K562 (cell line): ENCODE measurements at regions not wholly inside any gene's neighbourhood (a gene's known extent, or its start where the extent isn't known, plus 50 kb on each side); places are given as distances from the start of the nearest gene placed in this dataset.

ENCODE experiments used
- ATAC-seq: fragments of 200-7000 bp; cut with Tn5 transposase; 3 replicates; pipeline ENCODE4 v1.9.1; 2020; ENCODE audit warnings: moderate library complexity
- BruUV-seq: library from RNA; stranded (reverse); fragments of 400-500 nt; replicated peaks from 2 replicates; lab custom pipeline; 2021; lab: Mats Ljungman, UMichigan
- CTCF ChIA-PET: fragments of 300-600 bp; formaldehyde crosslinking; extraction: SDS; loops from one replicate; lab custom pipeline; 2021; ENCODE audit warnings: low intra/inter-chr PET ratio; lab: Yijun Ruan, JAX
- POLR2A ChIA-PET: fragments of 300-600, 350-650 bp; sonication (Branson Sonifier 250); formaldehyde crosslinking; extraction: SDS; loops from one replicate; lab custom pipeline; 2021; ENCODE audit warnings: antibody characterized with exemption, inconsistent platforms; lab: Yijun Ruan, JAX
- DNase-seq, 4 experiments: peaks; one replicate each; pipeline versions ENCODE4 v3.0.0 to v3.0.0-alpha.2; 2011 to 2018; ENCODE audit warnings: low spot score in 3 of 4, mixed read lengths in 3 of 4; ENCODE audit errors: extremely low read depth in 1 of 4
- FAIRE-seq: peaks from 2 replicates; lab custom pipeline; 2011; peaks lifted over from hg19 to GRCh38; lab: Jason Lieb, UNC
- H2AFZ ChIP-seq: 2 replicates; pipeline ENCODE4 v1.6.0; 2011; ENCODE audit warnings: low read depth, low read length, control low read depth, inconsistent platforms
- H3K27ac ChIP-seq: fragments of 200-600 bp; 3 replicates; pipeline ENCODE4 v1.8.0; 2011; ENCODE audit warnings: low read depth, mild to moderate bottlenecking, control low read depth, inconsistent platforms, low read length, moderate library complexity, mixed read lengths; ENCODE audit errors: extremely low read depth
- H3K27me3 ChIP-seq, 2 experiments: fragments of 300-600 bp in 1 of 2; 2 replicates in 1 of 2; 3 replicates in 1 of 2; pipeline versions ENCODE4 v1.6.0 to v1.8.0; 2011; ENCODE audit warnings: inconsistent platforms in 2 of 2, low read length in 2 of 2, mild to moderate bottlenecking in 1 of 2, mixed read lengths in 1 of 2, moderate library complexity in 1 of 2; ENCODE audit not compliant: control insufficient read depth in 2 of 2, insufficient read depth in 2 of 2
- H3K36me3 ChIP-seq: fragments of 300-600 bp; 3 replicates; pipeline ENCODE4 v1.8.0; 2011; ENCODE audit warnings: mild to moderate bottlenecking, low read length, inconsistent platforms; ENCODE audit not compliant: control insufficient read depth, insufficient read depth
- H3K4me1 ChIP-seq, 2 experiments: fragments of 200-600 bp in 1 of 2; replicated peaks in 1 of 2; 2 replicates in 1 of 2; 3 replicates in 1 of 2; pipeline versions ENCODE4 v1.5.1 to v1.8.0; 2011; ENCODE audit warnings: inconsistent platforms in 2 of 2, low read length in 2 of 2, mild to moderate bottlenecking in 1 of 2, mixed read lengths in 1 of 2, moderate library complexity in 1 of 2; ENCODE audit not compliant: control insufficient read depth in 2 of 2, insufficient read depth in 2 of 2
- H3K4me2 ChIP-seq: 2 replicates; pipeline ENCODE4 v1.6.1; 2011; ENCODE audit warnings: low read length, control low read depth, inconsistent platforms, mixed read lengths; ENCODE audit not compliant: insufficient read depth
- H3K4me3 ChIP-seq: fragments of 200-600 bp; sonication (generic), shearing (Covaris generic); 2 replicates; pipeline ENCODE4 v1.5.1; 2016; ENCODE audit warnings: control low read depth, inconsistent platforms
- H3K79me2 ChIP-seq: fragments of 200-600 bp; 3 replicates; pipeline ENCODE4 v1.8.0; 2011; ENCODE audit warnings: low read length, inconsistent platforms; ENCODE audit not compliant: control insufficient read depth, insufficient read depth
- H3K9ac ChIP-seq, 2 experiments: 2 replicates each; pipeline versions ENCODE4 v1.6.0 to v1.6.1; 2011; ENCODE audit warnings: low read depth in 2 of 2, low read length in 2 of 2, control low read depth in 1 of 2, inconsistent platforms in 1 of 2, mild to moderate bottlenecking in 1 of 2, mixed read lengths in 1 of 2; ENCODE audit not compliant: insufficient read depth in 1 of 2
- H3K9me1 ChIP-seq: one replicate; pipeline ENCODE4 v1.6.0; 2011; ENCODE audit warnings: inconsistent platforms, mild to moderate bottlenecking, low read length, moderate library complexity; ENCODE audit not compliant: control insufficient read depth, insufficient read depth
- H3K9me3 ChIP-seq: replicated peaks from 2 replicates; pipeline ENCODE4 v1.5.1; 2011; ENCODE audit warnings: low read depth, low read length, inconsistent platforms; ENCODE audit not compliant: control insufficient read depth, insufficient read depth
- H4K20me1 ChIP-seq: replicated peaks from 2 replicates; pipeline ENCODE4 v1.6.1; 2011; ENCODE audit warnings: low read length, inconsistent platforms, mixed read lengths; ENCODE audit not compliant: control insufficient read depth, insufficient read depth
- CBX3 ChIP-seq, 2 experiments: IDR thresholded peaks; 1 replicate in 1 of 2; 2 replicates in 1 of 2; pipeline ENCODE4 v1.6.1; 2012; ENCODE audit warnings: inconsistent platforms in 2 of 2, low read length in 2 of 2, borderline replicate concordance in 1 of 2, control low read depth in 1 of 2
- GTF2A2 ChIP-seq: IDR thresholded peaks from 2 replicates; pipeline ENCODE4 v1.6.1; 2016; ENCODE audit warnings: mild to moderate bottlenecking, missing genetic modification characterization, missing compliant biosample characterization
- NR2C2 ChIP-seq, 2 experiments: fragments of 200-800 bp in 1 of 2; sonication (Bioruptor generic) in 1 of 2; sonication (generic) in 1 of 2; formaldehyde crosslinking in 1 of 2; IDR thresholded peaks; 2 replicates each; pipeline versions ENCODE4 v1.6.1 to v1.8.0; 2016 to 2022; ENCODE audit warnings: mild to moderate bottlenecking in 1 of 2, missing compliant biosample characterization in 1 of 2, missing genetic modification characterization in 1 of 2, missing genetic modification reagents in 1 of 2
- RBM17 ChIP-seq: fragments of 200-400 bp; formaldehyde crosslinking; IDR thresholded peaks from 2 replicates; pipeline ENCODE4 v1.6.1; 2017; ENCODE audit warnings: low read depth, mild to moderate bottlenecking, low read length, borderline replicate concordance
- RBM25 ChIP-seq: fragments of 200-400 bp; formaldehyde crosslinking; IDR thresholded peaks from 2 replicates; pipeline ENCODE4 v1.6.1; 2018; ENCODE audit warnings: low read length, low read depth, moderate library complexity; ENCODE audit not compliant: severe bottlenecking
- SMC3 ChIP-seq: conservative IDR thresholded peaks from 2 replicates; pipeline ENCODE4 v1.6.1; 2011; ENCODE audit warnings: low read depth, low read length, improper control_type of control experiment; ENCODE audit not compliant: insufficient read depth
- TEAD2 ChIP-seq: fragments of 450-650 bp; IDR thresholded peaks from 2 replicates; pipeline ENCODE4 v1.6.1; 2016; ENCODE audit warnings: missing genetic modification characterization, control low read depth, missing compliant biosample characterization
- ZNF174 ChIP-seq: fragments of 250-450 bp; sonication (Bioruptor Pico); IDR thresholded peaks from 2 replicates; pipeline ENCODE4 v1.4.0; 2020; ENCODE audit warnings: mild to moderate bottlenecking
- ZNF764 ChIP-seq: fragments of 250-450 bp; sonication (Bioruptor Pico); IDR thresholded peaks from 2 replicates; pipeline ENCODE4 v1.4.0; 2020; ENCODE audit warnings: low read depth, mild to moderate bottlenecking, moderate library complexity
- WGBS: fragments of 100-300 bp; shearing (Covaris generic); methylation state at CpG from one replicate; pipeline ENCODE4 v1.1.6; 2016; ENCODE audit warnings: low coverage, mixed read lengths; ENCODE audit not compliant: insufficient coverage; ENCODE audit errors: missing lambda C conversion rate; 5-methylcytosine and 5-hydroxymethylcytosine counted together
- in situ Hi-C: fragments of 300-500 bp; cut with MboI; formaldehyde crosslinking; loops from 4 replicates; pipeline ENCODE4 v1.15.0; 2018; ENCODE audit warnings: inconsistent platforms, mixed read lengths
- intact Hi-C: fragments of 100-400 bp; cut with micrococcal nuclease; formaldehyde crosslinking; loops from 2 replicates; pipeline ENCODE4 v1.14.2; 2022
- TF ChIP-seq, protein P1 (sequence below), 2 experiments: fragments of 450-650 bp in 1 of 2; sonication (generic) in 1 of 2; formaldehyde crosslinking in 1 of 2; IDR thresholded peaks; 2 replicates each; pipeline versions ENCODE4 v1.7.1 to v1.9.0; 2016 to 2022; ENCODE audit warnings: inconsistent platforms in 1 of 2, mild to moderate bottlenecking in 1 of 2, missing genetic modification reagents in 1 of 2
- TF ChIP-seq, protein P2 (sequence below): fragments of 250-450 bp; sonication (Bioruptor Pico); IDR thresholded peaks from 2 replicates; pipeline ENCODE4 v1.8.0; 2022; ENCODE audit warnings: inconsistent platforms

DNA sequence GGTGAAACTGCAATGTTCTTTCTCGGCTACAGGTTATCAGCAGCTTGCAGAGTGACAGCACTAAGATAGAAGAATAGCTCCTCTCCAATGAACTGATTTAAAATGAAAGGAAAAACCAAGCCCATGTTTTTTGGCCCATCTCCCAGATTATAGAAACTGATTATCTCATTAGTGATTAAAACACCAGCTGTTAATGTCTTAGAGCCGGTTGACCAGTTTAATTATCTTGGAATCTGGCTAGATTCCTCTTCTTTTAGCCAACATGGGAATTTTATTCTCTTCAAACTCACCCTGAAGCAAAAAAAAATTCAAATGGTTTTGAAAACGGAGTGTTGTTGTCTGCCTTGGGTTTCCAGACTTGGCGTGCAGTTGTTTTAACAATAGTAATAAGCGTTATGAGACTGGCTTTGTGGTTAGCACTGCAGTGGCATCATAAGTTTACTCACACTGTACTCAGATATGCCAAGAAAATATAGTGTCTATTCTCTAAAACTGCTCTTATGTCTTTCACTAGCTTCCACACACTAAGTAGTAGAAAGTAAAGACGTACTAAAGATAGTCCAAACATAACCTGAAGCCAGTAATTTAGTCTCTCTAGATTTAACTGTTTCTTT is 665.3 kb downstream of the STK39 start:
- POLR2A ChIA-PET = no interaction called here
- Histone ChIP-seq H3K4me2 (no peak overlapping the region), H3K36me3 (no peaks in the 10 kb centered on the region), H3K9ac (no peak overlapping the region), H3K4me1 (no peaks in the 10 kb centered on the region), H3K4me3 (no peak overlapping the region), H3K79me2 (no peaks in the 10 kb centered on the region), H3K9me3 (no peaks in the 10 kb centered on the region), H2AFZ (no peak overlapping the region), H3K9me1 (no peaks in the 10 kb centered on the region), H3K27me3 (no peaks in the 10 kb centered on the region), H4K20me1 (no peaks in the 10 kb centered on the region), H3K27ac (no peak overlapping the region)
- in situ Hi-C loops (no loop called here), intact Hi-C loops (no loop called here)
- ATAC-seq (no peak), FAIRE-seq (no peak), DNase-seq (no peak)
- 4% methylated on average over 6 of the region's 6 CpGs for WGBS
- BruUV-seq = no TSS peak
- CTCF ChIA-PET = no interaction called here
- TF ChIP-seq TEAD2 (tag) (no peak), RBM25 (no peak), RBM17 (no peak), GTF2A2 (tag) (no peak), ZNF764 (CRISPR knock-in tag) (no peak), CBX3 (IDR thresholded peaks at IDR 0.05; ENCODE audit: borderline replicate concordance in 1 of 2, low read length in 2 of 2) (no peak), SMC3 (no peak), ZNF174 (CRISPR knock-in tag) (no peak), NR2C2 (CRISPR knock-in tag; IDR thresholded peaks at IDR 0.05) (no peak), NR2C2 (tag; IDR thresholded peaks at IDR 0.05) (no peak)
- TF ChIP-seq, protein P1, sequence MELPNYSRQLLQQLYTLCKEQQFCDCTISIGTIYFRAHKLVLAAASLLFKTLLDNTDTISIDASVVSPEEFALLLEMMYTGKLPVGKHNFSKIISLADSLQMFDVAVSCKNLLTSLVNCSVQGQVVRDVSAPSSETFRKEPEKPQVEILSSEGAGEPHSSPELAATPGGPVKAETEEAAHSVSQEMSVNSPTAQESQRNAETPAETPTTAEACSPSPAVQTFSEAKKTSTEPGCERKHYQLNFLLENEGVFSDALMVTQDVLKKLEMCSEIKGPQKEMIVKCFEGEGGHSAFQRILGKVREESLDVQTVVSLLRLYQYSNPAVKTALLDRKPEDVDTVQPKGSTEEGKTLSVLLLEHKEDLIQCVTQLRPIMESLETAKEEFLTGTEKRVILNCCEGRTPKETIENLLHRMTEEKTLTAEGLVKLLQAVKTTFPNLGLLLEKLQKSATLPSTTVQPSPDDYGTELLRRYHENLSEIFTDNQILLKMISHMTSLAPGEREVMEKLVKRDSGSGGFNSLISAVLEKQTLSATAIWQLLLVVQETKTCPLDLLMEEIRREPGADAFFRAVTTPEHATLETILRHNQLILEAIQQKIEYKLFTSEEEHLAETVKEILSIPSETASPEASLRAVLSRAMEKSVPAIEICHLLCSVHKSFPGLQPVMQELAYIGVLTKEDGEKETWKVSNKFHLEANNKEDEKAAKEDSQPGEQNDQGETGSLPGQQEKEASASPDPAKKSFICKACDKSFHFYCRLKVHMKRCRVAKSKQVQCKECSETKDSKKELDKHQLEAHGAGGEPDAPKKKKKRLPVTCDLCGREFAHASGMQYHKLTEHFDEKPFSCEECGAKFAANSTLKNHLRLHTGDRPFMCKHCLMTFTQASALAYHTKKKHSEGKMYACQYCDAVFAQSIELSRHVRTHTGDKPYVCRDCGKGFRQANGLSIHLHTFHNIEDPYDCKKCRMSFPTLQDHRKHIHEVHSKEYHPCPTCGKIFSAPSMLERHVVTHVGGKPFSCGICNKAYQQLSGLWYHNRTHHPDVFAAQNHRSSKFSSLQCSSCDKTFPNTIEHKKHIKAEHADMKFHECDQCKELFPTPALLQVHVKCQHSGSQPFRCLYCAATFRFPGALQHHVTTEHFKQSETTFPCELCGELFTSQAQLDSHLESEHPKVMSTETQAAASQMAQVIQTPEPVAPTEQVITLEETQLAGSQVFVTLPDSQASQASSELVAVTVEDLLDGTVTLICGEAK (IDR thresholded peaks at IDR 0.05) = no peak
- TF ChIP-seq, protein P1 (CRISPR knock-in tag; IDR thresholded peaks at IDR 0.05) = no peak
- TF ChIP-seq, protein P2, sequence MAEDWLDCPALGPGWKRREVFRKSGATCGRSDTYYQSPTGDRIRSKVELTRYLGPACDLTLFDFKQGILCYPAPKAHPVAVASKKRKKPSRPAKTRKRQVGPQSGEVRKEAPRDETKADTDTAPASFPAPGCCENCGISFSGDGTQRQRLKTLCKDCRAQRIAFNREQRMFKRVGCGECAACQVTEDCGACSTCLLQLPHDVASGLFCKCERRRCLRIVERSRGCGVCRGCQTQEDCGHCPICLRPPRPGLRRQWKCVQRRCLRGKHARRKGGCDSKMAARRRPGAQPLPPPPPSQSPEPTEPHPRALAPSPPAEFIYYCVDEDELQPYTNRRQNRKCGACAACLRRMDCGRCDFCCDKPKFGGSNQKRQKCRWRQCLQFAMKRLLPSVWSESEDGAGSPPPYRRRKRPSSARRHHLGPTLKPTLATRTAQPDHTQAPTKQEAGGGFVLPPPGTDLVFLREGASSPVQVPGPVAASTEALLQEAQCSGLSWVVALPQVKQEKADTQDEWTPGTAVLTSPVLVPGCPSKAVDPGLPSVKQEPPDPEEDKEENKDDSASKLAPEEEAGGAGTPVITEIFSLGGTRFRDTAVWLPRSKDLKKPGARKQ (CRISPR knock-in tag) = no peak
